T-helper 2 cell treated with Interferon-gamma antibody and Interleukin-4, amounts not matched to agents 5 μg/mL and 100 μg/mL, for 36 hours (primary cell): ENCODE measurements at regions not wholly inside any gene's neighbourhood (a gene's known extent, or its start where the extent isn't known, plus 50 kb on each side); places are given as distances from the start of the nearest gene placed in this dataset.

Experiments
- DNase-seq: peaks from one replicate; pipeline ENCODE4 v3.0.0; 2021; ENCODE audit warnings: low spot score
- H3K27ac Mint-ChIP-seq: one replicate; pipeline ENCODE4 v1.8.0; 2021; ENCODE audit warnings: mild to moderate bottlenecking, mixed read lengths
- H3K27me3 Mint-ChIP-seq: one replicate; pipeline ENCODE4 v1.8.0; 2021; ENCODE audit warnings: low read depth, mixed read lengths
- H3K36me3 Mint-ChIP-seq: one replicate; pipeline ENCODE4 v1.8.0; 2021; ENCODE audit warnings: low read depth, mixed read lengths
- H3K4me1 Mint-ChIP-seq: one replicate; pipeline ENCODE4 v1.8.0; 2021; ENCODE audit warnings: low read depth, mixed read lengths
- H3K4me3 Mint-ChIP-seq: one replicate; pipeline ENCODE4 v1.8.0; 2022; ENCODE audit warnings: mild to moderate bottlenecking, moderate library complexity, mixed read lengths
- H3K9me3 Mint-ChIP-seq: one replicate; pipeline ENCODE4 v1.8.0; 2021; ENCODE audit warnings: mixed read lengths

DNA sequence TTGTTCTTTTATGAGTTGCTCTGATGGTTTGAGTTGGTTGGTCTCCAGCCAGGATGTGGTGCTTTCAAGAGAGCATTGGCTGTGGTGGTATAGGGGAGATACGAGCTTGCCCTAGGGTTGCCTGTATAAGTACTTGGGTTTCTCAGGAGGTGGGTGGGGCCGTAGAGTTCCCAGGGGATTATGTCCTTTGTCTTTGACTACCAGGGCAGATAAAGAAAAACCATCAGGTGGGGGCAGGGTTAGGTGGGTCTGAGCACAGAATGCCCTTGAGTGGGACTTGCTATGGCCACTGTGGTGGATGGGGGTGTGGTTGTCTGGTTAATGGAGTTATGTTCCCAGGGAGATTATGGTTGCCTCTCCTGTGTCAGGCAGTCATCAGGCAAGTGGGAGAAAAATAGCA is 247.9 kb upstream of the HAND2 start:
- Mint-ChIP-seq H3K36me3 (no peaks in the 10 kb centered on the region), H3K27me3 (no peaks in the 10 kb centered on the region), H3K9me3 (peaks cover 10% of the 10 kb centered on the region), H3K4me1 (peaks cover 5% of the 10 kb centered on the region), H3K27ac (no peak overlapping the region), H3K4me3 (no peak overlapping the region)
- no peak for DNase-seq

- no peak for DNase-seq
- Mint-ChIP-seq H3K27me3 (no peaks in the 10 kb centered on the region), H3K27ac (no peak overlapping the region), H3K36me3 (no peaks in the 10 kb centered on the region), H3K4me3 (no peak overlapping the region), H3K4me1 (peaks cover 5% of the 10 kb centered on the region), H3K9me3 (peaks cover 10% of the 10 kb centered on the region)
Measured at GRCh38 chr4:173777421-173777820, 247.4 kb upstream of the HAND2 start.

- H3K4me1 Mint-ChIP-seq = no peaks in the 10 kb centered on the region
- no peak for DNase-seq
- no peaks in the 10 kb centered on the region for H3K36me3 Mint-ChIP-seq
- no peaks in the 10 kb centered on the region for H3K9me3 Mint-ChIP-seq
- no peak overlapping the region for H3K27ac Mint-ChIP-seq
- no peak overlapping the region for H3K4me3 Mint-ChIP-seq
- no peaks in the 10 kb centered on the region for H3K27me3 Mint-ChIP-seq
Measured at GRCh38 chr4:173769568-173769967, 239.5 kb upstream of the HAND2 start.

DNA sequence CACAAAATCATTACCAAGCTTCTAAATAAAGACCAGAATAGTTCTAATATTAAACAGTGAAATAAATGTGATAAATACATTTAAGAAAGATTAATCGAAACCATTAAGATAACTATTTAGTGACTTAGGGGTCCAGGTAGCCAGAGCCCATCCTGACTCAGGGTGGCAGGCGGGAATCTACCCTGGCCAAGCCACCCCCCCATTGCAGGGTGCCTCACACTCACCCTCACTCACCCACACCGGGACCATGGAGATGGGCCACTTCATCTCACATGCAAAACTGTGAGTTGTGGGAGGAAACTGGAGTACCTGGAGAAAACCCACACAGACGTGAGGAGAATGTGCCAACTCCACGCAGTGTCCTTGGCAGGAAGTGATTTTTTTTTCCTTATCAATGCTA is 237.6 kb upstream of the HAND2 start:
- Mint-ChIP-seq H3K4me3 (no peak overlapping the region), H3K36me3 (no peaks in the 10 kb centered on the region), H3K27me3 (no peaks in the 10 kb centered on the region), H3K9me3 (no peaks in the 10 kb centered on the region), H3K4me1 (no peaks in the 10 kb centered on the region), H3K27ac (no peak overlapping the region)
- no peak for DNase-seq

GRCh38 chr4:173766171-173766600 is 236.2 kb upstream of the HAND2 start:
- H3K4me3 Mint-ChIP-seq = no peak overlapping the region
- H3K9me3 Mint-ChIP-seq = no peaks in the 10 kb centered on the region
- no peak for DNase-seq
- no peaks in the 10 kb centered on the region for H3K36me3 Mint-ChIP-seq
- H3K27me3 Mint-ChIP-seq = no peaks in the 10 kb centered on the region
- H3K4me1 Mint-ChIP-seq = no peaks in the 10 kb centered on the region
- H3K27ac Mint-ChIP-seq = no peak overlapping the region

DNA sequence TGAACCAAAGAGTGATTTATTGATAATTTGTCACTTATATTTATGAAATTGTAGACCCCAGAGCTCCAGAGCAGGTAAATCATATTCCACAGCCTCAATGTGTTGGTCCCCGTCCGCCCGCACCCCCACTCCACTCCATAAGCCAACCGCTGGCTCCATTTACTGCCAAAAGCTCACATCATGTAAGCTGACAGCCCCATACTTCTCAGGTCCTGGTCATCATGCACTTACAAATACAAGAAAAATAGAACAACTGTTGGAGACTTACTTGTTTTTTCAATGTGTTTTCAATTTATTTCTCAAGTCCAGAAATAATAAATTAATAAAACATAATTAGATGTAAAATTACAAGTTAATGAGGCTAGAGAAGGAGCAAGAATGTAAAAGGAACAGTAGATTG is 235.7 kb upstream of the HAND2 start:
- no peak overlapping the region for H3K27ac Mint-ChIP-seq
- H3K9me3 Mint-ChIP-seq = no peaks in the 10 kb centered on the region
- H3K36me3 Mint-ChIP-seq = no peaks in the 10 kb centered on the region

DNA sequence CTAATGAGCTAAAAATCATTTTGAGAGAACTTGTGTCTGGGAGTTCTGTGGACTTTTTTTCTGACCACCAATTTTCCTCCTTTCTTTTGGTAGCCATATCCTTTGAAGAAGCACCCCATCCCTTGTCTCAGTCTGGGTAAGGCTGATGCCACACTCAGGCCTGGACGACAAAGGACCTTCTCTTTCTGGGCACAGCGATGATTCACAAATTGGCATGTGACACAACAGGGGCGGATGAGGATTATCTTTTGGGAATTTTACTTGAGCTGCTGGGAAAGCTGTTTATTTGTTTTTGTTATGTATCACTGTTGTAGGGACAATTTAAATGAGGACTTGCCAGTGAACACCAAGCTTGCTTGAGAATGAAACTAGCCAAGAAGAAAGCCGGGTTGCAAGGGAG is 233.4 kb upstream of the HAND2 start:
- Mint-ChIP-seq H3K27ac (no peak overlapping the region), H3K9me3 (no peaks in the 10 kb centered on the region), H3K4me3 (no peak overlapping the region), H3K27me3 (no peaks in the 10 kb centered on the region), H3K4me1 (no peaks in the 10 kb centered on the region), H3K36me3 (no peaks in the 10 kb centered on the region)
- DNase-seq = no peak

More for the DNA sequence above, 235.7 kb upstream of the HAND2 start:
- Mint-ChIP-seq H3K4me1 (no peaks in the 10 kb centered on the region), H3K4me3 (no peak overlapping the region), H3K27me3 (no peaks in the 10 kb centered on the region)
- no peak for DNase-seq

GRCh38 chr4:173761938-173762337 is 231.9 kb upstream of the HAND2 start:
- H3K4me3 Mint-ChIP-seq = no peak overlapping the region
- no peaks in the 10 kb centered on the region for H3K9me3 Mint-ChIP-seq
- no peaks in the 10 kb centered on the region for H3K4me1 Mint-ChIP-seq
- no peak for DNase-seq
- H3K27ac Mint-ChIP-seq = no peak overlapping the region
- H3K36me3 Mint-ChIP-seq = no peaks in the 10 kb centered on the region
- no peaks in the 10 kb centered on the region for H3K27me3 Mint-ChIP-seq

GRCh38 chr4:173761236-173761635 is 231.2 kb upstream of the HAND2 start:
- H3K4me1 Mint-ChIP-seq = no peaks in the 10 kb centered on the region
- no peak for DNase-seq
- H3K9me3 Mint-ChIP-seq = no peaks in the 10 kb centered on the region
- no peak overlapping the region for H3K4me3 Mint-ChIP-seq
- H3K27me3 Mint-ChIP-seq = no peaks in the 10 kb centered on the region
- no peak overlapping the region for H3K27ac Mint-ChIP-seq
- H3K36me3 Mint-ChIP-seq = no peaks in the 10 kb centered on the region

GRCh38 chr4:173758132-173758531 is 228.1 kb upstream of the HAND2 start:
- Mint-ChIP-seq H3K36me3 (no peaks in the 10 kb centered on the region), H3K27ac (no peak overlapping the region), H3K27me3 (no peaks in the 10 kb centered on the region), H3K9me3 (no peaks in the 10 kb centered on the region), H3K4me3 (no peak overlapping the region), H3K4me1 (no peaks in the 10 kb centered on the region)
- DNase-seq = no peak

GRCh38 chr4:173753408-173753807 is 223.4 kb upstream of the HAND2 start:
- H3K4me1 Mint-ChIP-seq = no peaks in the 10 kb centered on the region
- no peaks in the 10 kb centered on the region for H3K27me3 Mint-ChIP-seq
- no peaks in the 10 kb centered on the region for H3K9me3 Mint-ChIP-seq
- DNase-seq = no peak
- no peak overlapping the region for H3K27ac Mint-ChIP-seq
- H3K36me3 Mint-ChIP-seq = no peaks in the 10 kb centered on the region
- H3K4me3 Mint-ChIP-seq = no peak overlapping the region

DNA sequence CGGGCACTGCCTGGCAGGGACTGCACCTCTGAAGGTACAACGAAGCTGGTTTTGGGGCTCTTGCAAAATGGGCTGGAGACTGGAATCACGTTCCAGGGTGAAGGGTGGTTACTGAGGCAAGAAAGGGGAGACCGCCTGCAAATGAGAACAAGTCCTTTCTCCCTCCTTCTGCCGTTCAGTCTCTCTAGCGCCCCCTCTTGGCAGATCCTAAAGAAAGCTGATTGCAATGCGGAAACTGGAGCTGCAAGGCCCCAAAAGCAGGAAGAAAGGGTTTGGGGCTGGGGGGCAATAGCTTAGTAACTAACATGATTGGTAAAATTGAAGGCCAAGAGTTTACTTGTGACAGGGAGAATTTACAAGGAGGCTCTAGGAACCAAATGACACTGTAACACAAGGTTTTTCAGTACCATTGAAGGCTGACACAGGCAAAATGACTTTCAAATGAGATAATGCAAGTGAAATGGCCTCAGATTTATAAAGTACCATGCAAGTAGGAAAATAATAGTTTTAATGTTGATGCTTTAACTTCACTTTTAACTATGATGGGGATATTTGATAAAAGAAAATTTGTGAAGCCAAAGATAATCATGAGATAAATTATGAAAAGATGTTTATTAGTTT is 222.7 kb upstream of the HAND2 start:
- H3K27ac Mint-ChIP-seq = no peak overlapping the region
- H3K36me3 Mint-ChIP-seq = no peaks in the 10 kb centered on the region
- H3K9me3 Mint-ChIP-seq = no peaks in the 10 kb centered on the region
- DNase-seq = no peak
- H3K27me3 Mint-ChIP-seq = no peaks in the 10 kb centered on the region
- no peaks in the 10 kb centered on the region for H3K4me1 Mint-ChIP-seq
- no peak overlapping the region for H3K4me3 Mint-ChIP-seq

DNA sequence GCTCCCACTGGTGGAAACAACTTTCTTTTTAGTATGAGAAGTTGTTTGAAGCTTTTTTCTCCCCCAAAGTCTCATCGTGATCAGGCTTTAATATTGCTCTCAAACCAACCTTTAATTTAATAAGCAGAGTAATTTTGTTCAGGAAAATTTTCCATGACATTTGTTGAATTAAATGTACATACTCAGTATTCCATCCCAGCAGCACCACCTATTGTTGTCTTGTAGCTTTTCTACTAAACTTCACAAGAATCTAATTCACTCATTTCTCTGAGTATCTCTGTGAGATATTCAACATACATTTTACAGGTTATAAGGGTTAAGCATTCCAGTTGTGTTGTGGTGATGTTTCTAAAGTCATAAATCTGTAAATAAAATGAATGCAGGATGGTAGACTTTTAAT is 218.3 kb upstream of the HAND2 start:
- Mint-ChIP-seq H3K4me3 (no peak overlapping the region), H3K27me3 (no peaks in the 10 kb centered on the region), H3K9me3 (no peaks in the 10 kb centered on the region), H3K27ac (no peak overlapping the region), H3K36me3 (no peaks in the 10 kb centered on the region), H3K4me1 (no peaks in the 10 kb centered on the region)
- DNase-seq = no peak

GRCh38 chr4:173747537-173748257 is 217.7 kb upstream of the HAND2 start:
- Mint-ChIP-seq H3K27ac (no peak overlapping the region), H3K4me3 (no peak overlapping the region), H3K36me3 (no peaks in the 10 kb centered on the region), H3K4me1 (no peaks in the 10 kb centered on the region), H3K27me3 (no peaks in the 10 kb centered on the region), H3K9me3 (no peaks in the 10 kb centered on the region)
- no peak for DNase-seq

- H3K27ac Mint-ChIP-seq = no peak overlapping the region
- H3K4me1 Mint-ChIP-seq = no peaks in the 10 kb centered on the region
- no peaks in the 10 kb centered on the region for H3K27me3 Mint-ChIP-seq
- no peak for DNase-seq
- H3K9me3 Mint-ChIP-seq = no peaks in the 10 kb centered on the region
- H3K4me3 Mint-ChIP-seq = no peak overlapping the region
- H3K36me3 Mint-ChIP-seq = no peaks in the 10 kb centered on the region
Measured at GRCh38 chr4:173746424-173746823, 216.4 kb upstream of the HAND2 start.
